ENCODE measurements at regions not wholly inside any gene's neighbourhood (a gene's known extent, or its start where the extent isn't known, plus 50 kb on each side); places are given as distances from the start of the nearest gene placed in this dataset.
A peak's percentile ranks its signal among the peaks of the same experiment; 100 is the strongest.

GRCh38 chrX:873016-873415 is 242.4 kb downstream of the SHOX start:
- no peak for DNase-seq
- Histone ChIP-seq H3K36me3 (ENCODE audit: control insufficient read depth, insufficient read depth, low read length) (no peaks in the 10 kb centered on the region), H3K4me1 (ENCODE audit: control insufficient read depth, insufficient read depth, low read length) (peaks cover 3% of the 10 kb centered on the region), H3K27me3 (ENCODE audit: control insufficient read depth, insufficient read depth, low read length) (peaks cover 4% of the 10 kb centered on the region), H3K9me3 (replicated peaks; ENCODE audit: control insufficient read depth, low read depth, low read length) (no peaks in the 10 kb centered on the region), H3K27ac (ENCODE audit: low read length) (no peak overlapping the region), H3K4me3 (ENCODE audit: low read length) (no peak overlapping the region)
- WGBS (ENCODE audit: insufficient coverage): no CpG with 5 or more reads among the region's 7 CpGs

GRCh38 chrX:872090-872489 is 241.5 kb downstream of the SHOX start:
- H3K27ac ChIP-seq (ENCODE audit: low read length): no peak overlapping the region
- H3K4me1 ChIP-seq (ENCODE audit: control insufficient read depth, insufficient read depth, low read length): peaks cover 4% of the 10 kb centered on the region
- H3K4me3 ChIP-seq (ENCODE audit: low read length): no peak overlapping the region
- H3K9me3 ChIP-seq (replicated peaks; ENCODE audit: control insufficient read depth, low read depth, low read length): no peaks in the 10 kb centered on the region
- WGBS (ENCODE audit: insufficient coverage): 94% methylated on average over 15 of the region's 19 CpGs
- peaks cover 6% of the 10 kb centered on the region for H3K27me3 ChIP-seq (ENCODE audit: control insufficient read depth, insufficient read depth, low read length)
- H3K36me3 ChIP-seq (ENCODE audit: control insufficient read depth, insufficient read depth, low read length): no peaks in the 10 kb centered on the region
- DNase-seq: no peak

GRCh38 chrX:871626-872025 is 241.0 kb downstream of the SHOX start:
- H3K4me1 ChIP-seq (ENCODE audit: control insufficient read depth, insufficient read depth, low read length): peaks cover 4% of the 10 kb centered on the region
- H3K9me3 ChIP-seq (replicated peaks; ENCODE audit: control insufficient read depth, low read depth, low read length): no peaks in the 10 kb centered on the region
- peaks cover 6% of the 10 kb centered on the region for H3K27me3 ChIP-seq (ENCODE audit: control insufficient read depth, insufficient read depth, low read length)
- H3K36me3 ChIP-seq (ENCODE audit: control insufficient read depth, insufficient read depth, low read length): no peaks in the 10 kb centered on the region
- no peak for DNase-seq
- 45% methylated on average over 4 of the region's 10 CpGs for WGBS (ENCODE audit: insufficient coverage)
- no peak overlapping the region for H3K27ac ChIP-seq (ENCODE audit: low read length)
- no peak overlapping the region for H3K4me3 ChIP-seq (ENCODE audit: low read length)

- H3K36me3 ChIP-seq (ENCODE audit: control insufficient read depth, insufficient read depth, low read length): no peaks in the 10 kb centered on the region
- DNase-seq: no peak
- peaks cover 4% of the 10 kb centered on the region for H3K27me3 ChIP-seq (ENCODE audit: control insufficient read depth, insufficient read depth, low read length)
- no peak overlapping the region for H3K27ac ChIP-seq (ENCODE audit: low read length)
- H3K4me1 ChIP-seq (ENCODE audit: control insufficient read depth, insufficient read depth, low read length): peaks cover 4% of the 10 kb centered on the region
- no peak overlapping the region for H3K4me3 ChIP-seq (ENCODE audit: low read length)
- WGBS (ENCODE audit: insufficient coverage): 29% methylated on average over 13 of the region's 18 CpGs
- no peaks in the 10 kb centered on the region for H3K9me3 ChIP-seq (replicated peaks; ENCODE audit: control insufficient read depth, low read depth, low read length)
Measured at GRCh38 chrX:867966-868647, 237.5 kb downstream of the SHOX start.

- no peak for DNase-seq
- peaks cover 4% of the 10 kb centered on the region for H3K4me1 ChIP-seq (ENCODE audit: control insufficient read depth, insufficient read depth, low read length)
- H3K27me3 ChIP-seq (ENCODE audit: control insufficient read depth, insufficient read depth, low read length): peaks cover 4% of the 10 kb centered on the region
- H3K4me3 ChIP-seq (ENCODE audit: low read length): no peak overlapping the region
- H3K36me3 ChIP-seq (ENCODE audit: control insufficient read depth, insufficient read depth, low read length): no peaks in the 10 kb centered on the region
- H3K9me3 ChIP-seq (replicated peaks; ENCODE audit: control insufficient read depth, low read depth, low read length): no peaks in the 10 kb centered on the region
- 11% methylated on average over 10 of the region's 11 CpGs for WGBS (ENCODE audit: insufficient coverage)
- no peak overlapping the region for H3K27ac ChIP-seq (ENCODE audit: low read length)
Measured at GRCh38 chrX:867502-867901, 236.9 kb downstream of the SHOX start.

- peaks cover 4% of the 10 kb centered on the region for H3K27me3 ChIP-seq (ENCODE audit: control insufficient read depth, insufficient read depth, low read length)
- no peaks in the 10 kb centered on the region for H3K36me3 ChIP-seq (ENCODE audit: control insufficient read depth, insufficient read depth, low read length)
- no peak for DNase-seq
- WGBS (ENCODE audit: insufficient coverage): 2% methylated on average over 10 of the region's 18 CpGs
- peaks cover 4% of the 10 kb centered on the region for H3K4me1 ChIP-seq (ENCODE audit: control insufficient read depth, insufficient read depth, low read length)
- H3K4me3 ChIP-seq (ENCODE audit: low read length): no peak overlapping the region
- H3K27ac ChIP-seq (ENCODE audit: low read length): no peak overlapping the region
- no peaks in the 10 kb centered on the region for H3K9me3 ChIP-seq (replicated peaks; ENCODE audit: control insufficient read depth, low read depth, low read length)
Measured at GRCh38 chrX:866441-866990, 235.9 kb downstream of the SHOX start.

GRCh38 chrX:865422-865821 is 234.8 kb downstream of the SHOX start:
- H3K4me1 ChIP-seq (ENCODE audit: control insufficient read depth, insufficient read depth, low read length): peaks cover 4% of the 10 kb centered on the region
- H3K27ac ChIP-seq (ENCODE audit: low read length): no peak overlapping the region
- no peak for DNase-seq
- no peaks in the 10 kb centered on the region for H3K9me3 ChIP-seq (replicated peaks; ENCODE audit: control insufficient read depth, low read depth, low read length)
- peaks cover 4% of the 10 kb centered on the region for H3K27me3 ChIP-seq (ENCODE audit: control insufficient read depth, insufficient read depth, low read length)
- WGBS (ENCODE audit: insufficient coverage): 96% methylated on average over 3 of the region's 3 CpGs
- no peaks in the 10 kb centered on the region for H3K36me3 ChIP-seq (ENCODE audit: control insufficient read depth, insufficient read depth, low read length)
- H3K4me3 ChIP-seq (ENCODE audit: low read length): no peak overlapping the region

- no CpG with 5 or more reads among the region's 9 CpGs for WGBS (ENCODE audit: insufficient coverage)
- Histone ChIP-seq H3K4me1 (ENCODE audit: control insufficient read depth, insufficient read depth, low read length) (no peaks in the 10 kb centered on the region), H3K36me3 (ENCODE audit: control insufficient read depth, insufficient read depth, low read length) (no peaks in the 10 kb centered on the region), H3K27ac (ENCODE audit: low read length) (no peak overlapping the region), H3K27me3 (ENCODE audit: control insufficient read depth, insufficient read depth, low read length) (no peaks in the 10 kb centered on the region), H3K9me3 (replicated peaks; ENCODE audit: control insufficient read depth, low read depth, low read length) (no peaks in the 10 kb centered on the region), H3K4me3 (ENCODE audit: low read length) (no peak overlapping the region)
- peak; percentile 32 for DNase-seq
Measured at GRCh38 chrX:861921-862320, 231.3 kb downstream of the SHOX start.

- H3K36me3 ChIP-seq (ENCODE audit: control insufficient read depth, insufficient read depth, low read length): no peaks in the 10 kb centered on the region
- no peak overlapping the region for H3K27ac ChIP-seq (ENCODE audit: low read length)
- no peaks in the 10 kb centered on the region for H3K4me1 ChIP-seq (ENCODE audit: control insufficient read depth, insufficient read depth, low read length)
- no peaks in the 10 kb centered on the region for H3K9me3 ChIP-seq (replicated peaks; ENCODE audit: control insufficient read depth, low read depth, low read length)
- 30% methylated on average over 6 of the region's 14 CpGs for WGBS (ENCODE audit: insufficient coverage)
- H3K4me3 ChIP-seq (ENCODE audit: low read length): no peak overlapping the region
- H3K27me3 ChIP-seq (ENCODE audit: control insufficient read depth, insufficient read depth, low read length): no peaks in the 10 kb centered on the region
- DNase-seq: no peak
Measured at GRCh38 chrX:861340-861890, 230.8 kb downstream of the SHOX start.

GRCh38 chrX:859329-859728 is 228.7 kb downstream of the SHOX start:
- WGBS (ENCODE audit: insufficient coverage): 100% methylated on average over 1 of the region's 1 CpG
- Histone ChIP-seq H3K4me3 (ENCODE audit: low read length) (no peak overlapping the region), H3K4me1 (ENCODE audit: control insufficient read depth, insufficient read depth, low read length) (no peaks in the 10 kb centered on the region), H3K9me3 (replicated peaks; ENCODE audit: control insufficient read depth, low read depth, low read length) (no peaks in the 10 kb centered on the region), H3K27ac (ENCODE audit: low read length) (no peak overlapping the region), H3K36me3 (ENCODE audit: control insufficient read depth, insufficient read depth, low read length) (no peaks in the 10 kb centered on the region), H3K27me3 (ENCODE audit: control insufficient read depth, insufficient read depth, low read length) (no peaks in the 10 kb centered on the region)
- no peak for DNase-seq

All from muscle of leg (tissue), 3 donors.